Activated CD4-positive, alpha-beta T cell treated with anti-CD3 and anti-CD28 coated beads for 24 hours (primary cell): ENCODE measurements at regions not wholly inside any gene's neighbourhood (a gene's known extent, or its start where the extent isn't known, plus 50 kb on each side); places are given as distances from the start of the nearest gene placed in this dataset.

ENCODE experiments used
- DNase-seq, 2 donors: peaks; one replicate each; pipeline ENCODE4 v3.0.0-alpha.2; 2020; ENCODE audit warnings: low read depth in 2 of 2

- DNase-seq: no peak
These were observed 113.2 kb downstream of the HERPUD2 start for GRCh38 chr7:35581605-35582210.

- no peak for DNase-seq
These were observed 118.8 kb downstream of the HERPUD2 start for GRCh38 chr7:35576031-35576573.

GRCh38 chr7:35571611-35572240 lies 123.2 kb downstream of the HERPUD2 start:
- DNase-seq: no peak

GRCh38 chr7:35570937-35571336 lies 124.0 kb downstream of the HERPUD2 start:
- DNase-seq: no peak

GRCh38 chr7:35565927-35566326 lies 129.0 kb downstream of the HERPUD2 start:
- DNase-seq: no peak

- no peak for DNase-seq
These were observed 136.1 kb downstream of the HERPUD2 start for GRCh38 chr7:35558841-35559240.

GRCh38 chr7:35556515-35557471 lies 138.1 kb downstream of the HERPUD2 start:
- no peak for DNase-seq

- DNase-seq: no peak
These were observed 139.0 kb downstream of the HERPUD2 start for GRCh38 chr7:35555934-35556333.

GRCh38 chr7:35555386-35555785 lies 139.5 kb downstream of the HERPUD2 start:
- no peak for DNase-seq

- no peak for DNase-seq
These were observed 141.4 kb downstream of the HERPUD2 start for GRCh38 chr7:35553519-35553918.

- DNase-seq: no peak
These were observed 142.2 kb downstream of the HERPUD2 start for GRCh38 chr7:35552691-35553090.

GRCh38 chr7:35551321-35552081 lies 143.4 kb downstream of the HERPUD2 start:
- no peak for DNase-seq

- DNase-seq: no peak
These were observed 144.1 kb downstream of the HERPUD2 start for GRCh38 chr7:35550831-35551230.

GRCh38 chr7:35549781-35550180 lies 145.2 kb downstream of the HERPUD2 start:
- no peak for DNase-seq

- no peak for DNase-seq
These were observed 146.6 kb downstream of the HERPUD2 start for GRCh38 chr7:35548291-35548690.

GRCh38 chr7:35546691-35547429 lies 148.1 kb downstream of the HERPUD2 start:
- no peak for DNase-seq

- DNase-seq: no peak
These were observed 149.1 kb downstream of the HERPUD2 start for GRCh38 chr7:35545831-35546230.

- no peak for DNase-seq
These were observed 150.8 kb downstream of the HERPUD2 start for GRCh38 chr7:35544028-35544742.

GRCh38 chr7:35537067-35538023 lies 157.6 kb downstream of the HERPUD2 start:
- DNase-seq: peak; percentile 63 to 72
